Fibroblast of pulmonary artery (primary cell): ENCODE measurements at regions not wholly inside any gene's neighbourhood (a gene's known extent, or its start where the extent isn't known, plus 50 kb on each side); places are given as distances from the start of the nearest gene placed in this dataset.

Experiments
- DNase-seq: peaks from one replicate; pipeline ENCODE4 v3.0.0-alpha.2; 2010; ENCODE audit warnings: low read depth
- H3K4me3 ChIP-seq: replicated peaks from 2 replicates; pipeline ENCODE4 v1.5.1; 2011; ENCODE audit warnings: low read depth, mild to moderate bottlenecking, control low read depth, low read length, moderate library complexity
- TF ChIP-seq, protein P1 (sequence below): IDR thresholded peaks from 2 replicates; pipeline ENCODE4 v1.5.1; 2011; ENCODE audit warnings: mild to moderate bottlenecking, control low read depth, low read length, inconsistent platforms; ENCODE audit errors: missing control alignments

DNA sequence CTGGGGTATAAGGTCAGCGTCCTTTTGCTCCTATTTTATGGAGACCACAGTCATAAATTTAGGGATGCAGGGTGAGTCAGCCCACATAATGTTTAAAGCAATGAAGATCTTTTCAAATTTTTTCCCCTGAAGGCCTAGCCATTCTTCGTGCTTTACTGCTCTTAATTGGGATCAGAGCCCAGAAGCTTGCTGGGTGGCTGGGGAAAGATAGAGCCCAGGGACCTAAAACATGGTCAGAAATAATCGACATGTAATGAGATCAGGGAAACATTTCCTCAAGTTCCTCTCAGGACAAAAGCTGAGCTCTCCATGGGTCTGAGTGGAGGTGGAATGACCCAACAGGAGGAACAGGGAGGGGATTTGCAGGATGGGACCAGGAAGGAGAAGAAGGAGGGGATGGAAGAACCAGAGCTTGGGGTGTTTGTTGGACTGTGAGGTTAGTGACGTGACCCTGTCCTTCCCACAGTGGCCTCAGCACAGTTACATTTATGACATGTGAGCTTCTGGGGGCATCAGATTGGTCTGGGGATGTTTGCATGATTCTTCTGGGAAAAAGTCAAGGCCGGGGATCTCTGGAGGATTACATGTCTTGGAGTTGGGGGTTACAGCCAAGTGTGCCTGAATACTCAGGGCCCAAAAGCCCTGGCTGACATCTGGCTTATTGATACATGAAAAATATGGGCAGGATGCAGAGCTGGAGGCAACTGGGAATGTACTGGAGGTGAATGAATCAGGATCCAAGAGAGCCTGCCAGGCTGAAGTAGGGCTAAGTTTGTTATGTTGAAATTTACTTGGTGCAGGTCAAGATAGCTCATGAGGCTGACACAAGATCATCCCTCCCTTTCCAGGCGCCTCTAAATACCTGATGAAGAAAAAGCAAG lies 477.9 kb downstream of the RPS24 start:
- H3K4me3 ChIP-seq: no peak overlapping the region
- TF ChIP-seq, protein P1, sequence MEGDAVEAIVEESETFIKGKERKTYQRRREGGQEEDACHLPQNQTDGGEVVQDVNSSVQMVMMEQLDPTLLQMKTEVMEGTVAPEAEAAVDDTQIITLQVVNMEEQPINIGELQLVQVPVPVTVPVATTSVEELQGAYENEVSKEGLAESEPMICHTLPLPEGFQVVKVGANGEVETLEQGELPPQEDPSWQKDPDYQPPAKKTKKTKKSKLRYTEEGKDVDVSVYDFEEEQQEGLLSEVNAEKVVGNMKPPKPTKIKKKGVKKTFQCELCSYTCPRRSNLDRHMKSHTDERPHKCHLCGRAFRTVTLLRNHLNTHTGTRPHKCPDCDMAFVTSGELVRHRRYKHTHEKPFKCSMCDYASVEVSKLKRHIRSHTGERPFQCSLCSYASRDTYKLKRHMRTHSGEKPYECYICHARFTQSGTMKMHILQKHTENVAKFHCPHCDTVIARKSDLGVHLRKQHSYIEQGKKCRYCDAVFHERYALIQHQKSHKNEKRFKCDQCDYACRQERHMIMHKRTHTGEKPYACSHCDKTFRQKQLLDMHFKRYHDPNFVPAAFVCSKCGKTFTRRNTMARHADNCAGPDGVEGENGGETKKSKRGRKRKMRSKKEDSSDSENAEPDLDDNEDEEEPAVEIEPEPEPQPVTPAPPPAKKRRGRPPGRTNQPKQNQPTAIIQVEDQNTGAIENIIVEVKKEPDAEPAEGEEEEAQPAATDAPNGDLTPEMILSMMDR: no peak
- DNase-seq: no peak

DNA sequence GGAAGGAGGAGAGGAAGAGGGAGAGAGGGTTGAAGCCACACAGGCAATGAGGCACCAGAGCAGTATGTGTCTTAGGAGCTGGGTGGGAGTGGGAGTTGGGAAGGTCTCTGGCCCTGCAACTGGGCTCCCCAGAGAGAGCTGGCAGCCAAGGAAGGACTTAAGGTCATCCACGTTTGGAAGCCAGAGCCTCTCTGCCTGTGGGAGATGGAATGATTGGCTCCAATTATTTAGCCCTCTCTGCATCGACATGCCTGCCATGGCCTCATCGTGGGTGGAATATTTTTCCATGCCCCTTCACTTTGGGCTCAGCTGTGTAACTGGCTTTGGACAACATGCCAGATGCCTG lies 478.5 kb downstream of the RPS24 start:
- H3K4me3 ChIP-seq: no peak overlapping the region
- DNase-seq: no peak
- TF ChIP-seq, protein P1: no peak

- no peak for DNase-seq
- TF ChIP-seq, protein P1: no peak
- no peak overlapping the region for H3K4me3 ChIP-seq
Observed at GRCh38 chr10:78513330-78513729, 479.7 kb downstream of the RPS24 start.

- TF ChIP-seq, protein P1: no peak
- no peak for DNase-seq
- no peak overlapping the region for H3K4me3 ChIP-seq
Observed at GRCh38 chr10:78513986-78514385, 480.3 kb downstream of the RPS24 start.

GRCh38 chr10:78514459-78514858 lies 480.8 kb downstream of the RPS24 start:
- H3K4me3 ChIP-seq: no peak overlapping the region
- TF ChIP-seq, protein P1: no peak
- DNase-seq: no peak

GRCh38 chr10:78515038-78515872 lies 481.6 kb downstream of the RPS24 start:
- TF ChIP-seq, protein P1: no peak
- no peak for DNase-seq

DNA sequence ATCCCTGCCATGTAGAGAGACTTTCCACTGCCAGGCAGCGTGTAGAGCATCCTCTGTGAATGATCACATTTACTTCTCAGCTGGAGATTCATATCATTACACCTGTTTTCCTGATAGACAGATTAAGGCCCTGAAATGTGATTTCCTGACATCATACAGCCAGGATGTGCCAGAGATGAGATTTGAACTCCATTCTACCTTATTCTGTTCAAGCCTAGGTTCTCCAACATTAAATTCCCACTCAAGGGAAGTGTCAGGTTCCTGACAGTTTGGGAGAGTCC lies 482.1 kb downstream of the RPS24 start:
- H3K4me3 ChIP-seq: no peak overlapping the region
- TF ChIP-seq, protein P1: no peak
- DNase-seq: no peak

More at GRCh38 chr10:78515038-78515872, 481.6 kb downstream of the RPS24 start:
- no peak overlapping the region for H3K4me3 ChIP-seq
